ENCODE measurements at regions not wholly inside any gene's neighbourhood (a gene's known extent, or its start where the extent isn't known, plus 50 kb on each side); places are given as distances from the start of the nearest gene placed in this dataset.

- no peak for TF ChIP-seq CTCF (IDR thresholded peaks at IDR 0.05; ENCODE audit: control insufficient read depth, insufficient read depth, low read depth, low read length, missing control alignments)
- no peak overlapping the region for H3K4me3 ChIP-seq (ENCODE audit: control insufficient read depth, low read depth, low read length)
- DNase-seq (ENCODE audit: low read depth): no peak
These were observed 91.0 kb upstream of the LANCL2 start for GRCh38 chr7:55274156-55274555.

- no peak overlapping the region for H3K4me3 ChIP-seq (ENCODE audit: control insufficient read depth, low read depth, low read length)
- no peak for DNase-seq (ENCODE audit: low read depth)
- TF ChIP-seq CTCF (IDR thresholded peaks at IDR 0.05; ENCODE audit: control insufficient read depth, insufficient read depth, low read depth, low read length, missing control alignments): no peak
These were observed 89.6 kb upstream of the LANCL2 start for GRCh38 chr7:55275291-55276200.

- no peak overlapping the region for H3K4me3 ChIP-seq (ENCODE audit: control insufficient read depth, low read depth, low read length)
- no peak for TF ChIP-seq CTCF (IDR thresholded peaks at IDR 0.05; ENCODE audit: control insufficient read depth, insufficient read depth, low read depth, low read length, missing control alignments)
- DNase-seq (ENCODE audit: low read depth): no peak
These were observed 88.4 kb upstream of the LANCL2 start for GRCh38 chr7:55276572-55277295.

GRCh38 chr7:55277916-55278315 is 87.2 kb upstream of the LANCL2 start:
- H3K4me3 ChIP-seq (ENCODE audit: control insufficient read depth, low read depth, low read length): no peak overlapping the region
- no peak for TF ChIP-seq CTCF (IDR thresholded peaks at IDR 0.05; ENCODE audit: control insufficient read depth, insufficient read depth, low read depth, low read length, missing control alignments)
- DNase-seq (ENCODE audit: low read depth): no peak

GRCh38 chr7:55278321-55278720 is 86.8 kb upstream of the LANCL2 start:
- H3K4me3 ChIP-seq (ENCODE audit: control insufficient read depth, low read depth, low read length): no peak overlapping the region
- DNase-seq (ENCODE audit: low read depth): no peak
- TF ChIP-seq CTCF (IDR thresholded peaks at IDR 0.05; ENCODE audit: control insufficient read depth, insufficient read depth, low read depth, low read length, missing control alignments): no peak

GRCh38 chr7:55279080-55279845 is 85.9 kb upstream of the LANCL2 start:
- DNase-seq (ENCODE audit: low read depth): no peak
- TF ChIP-seq CTCF (IDR thresholded peaks at IDR 0.05; ENCODE audit: control insufficient read depth, insufficient read depth, low read depth, low read length, missing control alignments): no peak
- H3K4me3 ChIP-seq (ENCODE audit: control insufficient read depth, low read depth, low read length): no peak overlapping the region
